Inflammatory macrophage (primary cell): ENCODE measurements at regions not wholly inside any gene's neighbourhood (a gene's known extent, or its start where the extent isn't known, plus 50 kb on each side); places are given as distances from the start of the nearest gene placed in this dataset.
"Not testable (repeated sequence)": the region's sequence is repeated elsewhere in the genome, so short reads cannot be mapped to it uniquely, and the experiment has no call there.

Experiments used
- DNase-seq, 2 donors: peaks; one replicate each; pipeline ENCODE4 v3.0.0-alpha.2; 2020 to 2022

DNA sequence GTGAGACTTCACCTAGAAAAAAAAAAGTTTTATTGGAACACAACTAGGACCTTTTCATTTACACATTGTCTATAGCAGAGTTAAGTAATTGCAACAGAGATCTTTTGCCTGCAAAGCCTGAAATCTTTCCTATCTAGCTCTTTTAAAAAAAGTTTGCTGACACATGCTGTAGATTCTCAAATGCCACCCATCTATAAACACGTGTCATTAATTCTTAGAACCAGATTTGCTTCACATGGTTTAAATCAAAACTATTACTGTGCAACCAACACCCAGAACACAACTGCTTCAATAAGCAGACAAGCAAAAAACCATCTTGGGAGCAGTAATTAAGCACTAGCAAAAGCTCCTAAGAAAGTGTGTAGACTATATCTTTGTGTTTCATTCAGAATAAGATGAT lies 55.0 kb downstream of the OXSM start:
- no peak for DNase-seq

DNA sequence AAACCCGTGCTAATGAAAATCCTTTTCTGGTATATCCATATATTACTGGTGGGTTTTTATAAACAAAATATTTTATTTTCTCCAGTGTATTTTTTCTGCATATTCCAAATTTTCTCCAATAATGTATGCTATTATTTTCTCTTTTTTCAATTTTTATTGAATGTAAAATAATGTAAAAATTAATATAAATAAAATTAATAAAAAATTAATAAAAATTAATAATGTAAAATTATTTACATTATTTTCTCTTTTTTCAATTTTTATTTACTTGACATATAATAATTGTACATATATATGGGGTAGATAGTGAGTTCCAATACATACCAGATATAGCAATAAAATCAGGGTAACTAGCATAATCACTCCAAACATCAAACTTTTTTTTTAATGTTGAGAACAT lies 56.4 kb downstream of the OXSM start:
- no peak for DNase-seq

DNA sequence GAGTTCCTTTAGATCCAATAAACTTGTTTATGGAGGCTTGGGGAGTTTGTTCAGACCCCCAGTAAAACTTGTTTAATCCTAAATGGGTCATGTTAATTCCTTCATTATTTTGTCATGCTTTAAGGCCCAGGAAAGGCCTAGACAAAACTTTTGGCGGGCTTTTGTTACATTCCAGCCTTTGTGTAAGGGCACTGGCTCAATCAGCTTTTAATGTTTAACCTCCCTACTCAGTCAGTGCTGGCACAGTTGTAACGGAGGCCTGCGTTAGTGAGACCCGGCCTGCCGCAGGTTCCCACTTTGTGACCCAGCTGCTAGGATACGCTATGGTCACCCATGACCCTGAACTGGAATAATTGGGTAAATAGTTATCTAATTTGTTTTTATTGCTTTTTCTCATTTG lies 59.2 kb downstream of the OXSM start:
- DNase-seq, result no peak

DNA sequence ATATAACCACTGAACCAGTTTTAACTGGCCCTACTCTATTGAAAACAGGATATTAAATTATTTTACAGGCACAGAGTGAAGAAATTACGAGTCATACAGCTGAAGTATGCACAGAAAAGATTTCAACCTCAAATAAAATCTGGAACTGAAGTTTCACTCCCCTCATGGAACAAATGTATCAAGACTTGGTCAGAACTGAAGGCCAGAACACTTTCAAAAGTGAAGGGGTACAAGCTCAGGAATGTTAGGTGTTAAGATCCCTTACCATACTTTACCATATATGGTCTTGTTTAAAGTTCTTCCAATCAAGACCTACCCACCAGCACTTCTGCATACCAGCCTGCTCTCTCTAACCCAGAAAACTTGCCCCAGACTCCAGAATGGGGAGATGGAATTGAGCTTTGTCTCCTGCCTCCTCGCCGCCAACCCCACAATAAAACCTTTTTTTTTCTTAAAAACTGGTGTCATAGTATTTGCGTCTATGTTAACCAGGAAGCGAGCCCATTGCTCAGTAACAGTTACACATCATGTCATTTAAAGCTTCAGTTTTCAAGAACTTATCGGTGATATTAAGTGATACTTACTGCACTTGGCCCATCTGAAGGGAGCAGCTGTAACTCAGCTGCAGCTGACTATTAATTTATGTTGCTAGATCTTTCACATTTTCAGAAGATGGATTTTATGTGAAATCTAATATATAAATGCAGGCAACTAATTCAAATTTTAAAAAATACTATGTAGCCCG lies 59.9 kb downstream of the OXSM start:
- no peak for DNase-seq

DNA sequence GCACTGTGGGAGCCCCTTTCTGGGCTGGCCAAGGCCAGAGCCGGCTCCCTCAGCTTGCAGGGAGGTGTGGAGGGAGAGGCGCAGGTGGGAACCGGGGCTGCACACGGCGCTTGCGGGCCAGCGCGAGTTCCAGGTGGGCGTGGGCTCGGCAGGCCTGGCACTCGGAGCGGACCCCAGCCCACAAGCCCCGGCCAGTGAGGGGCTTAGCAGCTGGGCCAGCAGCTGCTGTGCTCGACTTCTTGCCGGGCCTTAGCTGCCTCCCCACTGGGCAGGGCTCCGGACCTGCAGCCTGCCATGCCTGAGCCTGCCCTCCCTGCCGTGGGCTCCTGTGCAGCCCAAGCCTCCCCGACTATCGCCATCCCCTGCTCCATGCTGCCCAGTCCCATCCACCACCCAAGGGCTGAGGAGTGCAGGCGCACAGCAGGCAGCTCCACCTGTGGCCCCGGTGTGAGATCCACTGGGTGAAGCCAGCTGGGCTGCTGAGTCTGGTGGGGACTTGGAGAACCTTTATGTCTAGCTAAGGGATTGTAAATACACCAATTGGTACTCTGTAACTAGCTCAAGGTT lies 61.9 kb downstream of the OXSM start:
- DNase-seq, result not testable (repeated sequence)

DNA sequence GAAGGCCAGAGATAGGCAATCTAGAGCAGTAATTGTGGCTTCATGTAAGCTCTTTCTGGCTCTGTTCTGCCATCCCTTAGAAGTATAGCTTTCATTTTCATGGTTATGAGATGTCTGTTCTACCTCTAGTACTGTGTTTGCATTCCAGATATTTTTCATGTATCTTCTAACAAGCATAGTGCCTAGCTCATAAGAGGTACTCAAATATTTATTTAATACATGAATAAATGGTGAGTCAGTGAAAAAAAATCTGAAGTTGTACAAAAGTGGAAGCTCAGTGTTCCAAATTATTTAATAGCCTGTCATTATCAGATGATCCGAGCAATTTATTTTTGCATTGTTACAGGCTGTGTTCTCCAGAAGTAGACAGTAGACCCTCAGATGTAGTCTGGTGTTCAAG lies 64.3 kb downstream of the OXSM start:
- no peak for DNase-seq

DNA sequence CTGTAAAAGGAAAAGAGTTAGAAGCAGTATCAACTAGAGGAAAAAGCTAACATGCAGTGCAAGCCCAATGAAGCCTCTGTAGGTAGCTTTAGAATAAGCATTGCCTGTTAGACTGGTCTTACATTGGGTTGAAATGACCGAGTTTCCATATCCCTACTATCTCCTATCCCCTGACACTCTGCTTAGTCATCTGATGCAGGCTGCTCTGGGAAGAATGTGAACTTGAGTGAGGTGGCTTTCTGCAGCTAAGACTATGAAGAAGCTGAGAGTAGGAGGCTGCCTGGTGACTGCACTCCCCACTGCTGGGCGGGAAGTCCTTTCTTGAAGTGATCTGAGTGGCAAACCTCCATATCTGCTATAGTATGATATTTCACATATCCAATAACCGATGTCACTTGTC lies 64.7 kb downstream of the OXSM start:
- no peak for DNase-seq

DNA sequence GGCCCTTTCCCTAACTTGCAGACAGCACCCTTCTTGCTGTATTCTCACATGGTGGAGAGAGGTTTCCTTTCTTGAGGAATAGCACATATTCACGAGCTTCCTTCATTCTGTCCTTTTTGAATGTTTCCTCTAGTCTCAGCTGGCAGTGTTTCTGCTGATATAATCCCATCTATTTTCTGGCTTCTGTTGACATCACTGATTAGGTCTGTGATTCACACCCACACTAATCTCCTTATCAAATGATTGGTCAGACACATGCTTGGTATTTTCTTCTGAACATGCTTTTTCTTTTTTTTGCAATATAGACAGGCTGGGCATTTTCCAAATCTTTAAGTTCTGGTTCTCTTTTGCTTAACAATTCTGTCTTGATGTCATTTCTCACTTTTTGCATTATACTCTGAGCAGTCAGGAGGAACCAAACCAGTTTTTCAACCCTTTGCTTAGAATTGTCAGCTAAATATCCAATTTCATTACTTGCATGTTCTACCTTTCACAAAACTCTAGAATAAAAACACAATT lies 65.4 kb downstream of the OXSM start:
- DNase-seq, result no peak

DNA sequence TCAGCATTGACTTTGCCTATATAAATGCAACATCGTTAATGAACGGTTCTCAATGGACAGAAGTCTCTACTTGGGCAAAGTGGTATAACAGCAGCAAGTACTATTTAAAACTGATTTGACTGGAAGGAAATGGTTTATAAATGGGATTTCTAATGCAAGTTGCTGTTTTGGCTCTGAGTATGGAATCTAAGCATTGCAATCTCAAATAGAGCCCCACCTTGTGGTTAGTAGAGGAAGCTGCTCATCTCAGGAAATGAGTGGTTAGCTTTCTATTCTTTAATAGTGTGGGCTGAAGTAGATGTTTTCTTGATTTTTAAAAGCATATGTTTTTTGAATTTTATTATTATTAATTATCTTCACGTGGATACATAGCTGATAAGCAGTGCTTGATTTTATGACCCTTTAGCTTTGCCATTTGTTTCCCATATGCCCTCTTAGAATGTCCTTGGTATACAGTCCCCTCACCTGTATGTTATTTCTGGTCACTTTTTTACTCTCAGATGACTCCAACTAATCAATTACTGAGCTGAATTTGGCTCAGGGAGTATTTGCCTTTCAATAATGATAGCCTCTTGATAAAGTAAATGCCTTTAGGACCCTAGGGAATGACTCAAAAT lies 67.1 kb downstream of the OXSM start:
- DNase-seq, result peak; percentile 52 to 62

DNA sequence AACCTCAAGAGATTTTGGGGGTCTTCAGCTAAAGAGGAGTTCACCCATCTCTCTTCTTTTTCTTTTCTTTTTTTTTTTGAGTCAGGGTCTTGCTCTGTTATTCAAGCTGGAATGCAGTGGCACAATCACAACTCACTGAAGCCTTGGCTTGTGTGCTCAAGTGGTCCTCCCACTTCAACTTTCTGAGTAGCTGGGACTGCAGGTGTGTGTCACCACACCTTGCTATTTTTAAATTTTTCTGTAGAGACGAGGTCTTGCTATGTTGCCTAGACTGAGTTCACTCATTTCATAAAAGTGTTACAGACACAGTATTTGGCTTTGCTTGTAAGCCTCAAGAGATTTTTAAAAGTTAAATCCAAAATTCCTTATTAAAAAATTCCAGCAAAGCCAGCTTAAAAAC lies 71.7 kb downstream of the OXSM start:
- DNase-seq, result no peak

DNA sequence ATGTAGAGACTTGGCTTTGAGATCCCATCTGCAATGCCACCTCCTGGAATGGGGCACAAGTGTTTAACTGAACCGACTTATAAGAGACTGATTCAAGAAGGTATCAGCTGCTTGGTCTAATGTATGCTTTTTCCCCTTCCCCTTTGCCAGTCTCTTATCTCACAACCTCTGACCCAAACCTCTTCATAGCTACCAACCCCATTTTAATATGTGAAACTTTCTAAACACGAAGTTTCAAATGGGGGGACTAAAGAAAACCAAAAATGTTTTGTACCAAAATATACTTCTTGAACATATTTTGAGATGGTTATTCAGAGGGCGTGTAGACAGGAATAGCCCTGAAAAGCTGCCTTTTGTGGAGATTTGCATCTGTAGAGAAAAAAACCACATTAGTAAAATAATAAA lies 73.1 kb downstream of the OXSM start:
- no peak for DNase-seq

DNA sequence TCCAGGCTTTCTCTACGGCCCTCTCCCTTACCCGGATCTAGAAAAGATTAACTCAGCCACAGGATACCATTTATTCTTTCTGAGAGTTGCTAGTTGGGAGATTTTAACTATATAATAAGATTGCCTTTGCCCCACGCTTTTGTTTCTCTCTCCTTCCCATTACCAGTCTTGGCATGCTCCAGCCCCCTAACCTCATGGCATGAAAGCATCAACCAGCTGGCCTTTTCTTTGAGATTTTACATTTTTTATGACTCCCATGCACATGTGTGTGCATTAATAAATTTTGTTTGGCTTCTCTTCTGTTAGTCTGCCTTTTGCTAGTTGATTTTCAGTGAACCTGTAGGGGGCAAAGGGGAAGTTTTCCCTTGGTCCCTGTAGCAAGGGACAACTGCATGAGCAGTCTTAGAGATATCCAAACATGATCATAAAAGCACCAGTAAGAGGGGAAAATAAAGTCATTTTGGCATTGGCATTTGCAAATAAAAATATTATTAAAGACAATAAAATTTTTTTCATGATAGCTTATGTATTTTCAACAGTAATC lies 73.6 kb downstream of the OXSM start:
- DNase-seq, result no peak

DNA sequence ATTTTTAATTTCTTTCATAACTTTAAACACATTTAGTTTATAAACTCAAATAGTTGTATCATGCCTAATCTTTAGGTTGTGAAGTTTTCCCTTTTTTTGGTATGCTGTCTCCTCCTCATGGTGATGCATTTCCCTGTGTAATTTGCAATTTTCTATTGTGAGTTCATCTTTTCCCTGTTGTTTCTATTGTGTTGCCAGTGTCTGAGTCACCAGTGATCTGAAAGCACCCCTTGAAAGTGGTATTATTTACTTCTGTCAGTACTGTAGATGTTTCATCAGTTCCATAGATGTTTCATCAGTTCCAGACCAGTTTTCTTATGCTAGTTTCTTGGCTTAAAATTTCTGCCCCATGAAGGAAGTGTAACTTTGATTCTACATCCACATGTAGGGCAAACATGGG lies 80.6 kb downstream of the OXSM start:
- peak in 1 of 2 donors; percentile 7 for DNase-seq

DNA sequence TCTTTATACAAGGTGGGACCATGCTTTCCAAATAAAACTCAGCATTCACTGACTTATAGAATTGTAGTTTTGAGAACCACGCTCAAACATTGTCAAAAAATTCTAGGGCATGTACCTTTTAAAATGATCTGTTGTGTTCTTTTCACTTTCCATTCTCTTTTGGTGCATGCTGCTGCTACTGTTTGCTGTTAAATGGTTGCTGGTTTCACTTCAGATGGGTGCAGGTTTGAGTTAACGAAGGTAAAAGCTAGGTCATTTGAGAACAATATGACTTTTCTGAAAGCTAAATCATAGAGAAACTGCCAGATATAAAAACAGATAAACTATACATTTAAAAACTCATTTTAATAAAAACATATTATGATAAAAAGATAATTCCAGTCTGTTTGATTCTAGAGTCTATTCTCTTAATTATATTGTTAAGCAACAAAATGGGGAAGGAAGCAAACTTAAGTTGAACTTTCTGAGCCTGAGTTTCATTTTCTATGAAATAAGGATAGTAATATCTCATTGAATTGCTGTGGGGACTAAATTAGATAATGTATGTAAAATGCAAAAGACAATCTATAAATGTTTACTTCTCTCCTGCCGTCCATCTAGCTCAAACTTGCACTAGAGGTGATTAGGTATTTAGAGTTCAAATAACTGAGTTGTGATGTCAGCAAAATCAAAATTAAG lies 82.4 kb downstream of the OXSM start:
- DNase-seq, result no peak

DNA sequence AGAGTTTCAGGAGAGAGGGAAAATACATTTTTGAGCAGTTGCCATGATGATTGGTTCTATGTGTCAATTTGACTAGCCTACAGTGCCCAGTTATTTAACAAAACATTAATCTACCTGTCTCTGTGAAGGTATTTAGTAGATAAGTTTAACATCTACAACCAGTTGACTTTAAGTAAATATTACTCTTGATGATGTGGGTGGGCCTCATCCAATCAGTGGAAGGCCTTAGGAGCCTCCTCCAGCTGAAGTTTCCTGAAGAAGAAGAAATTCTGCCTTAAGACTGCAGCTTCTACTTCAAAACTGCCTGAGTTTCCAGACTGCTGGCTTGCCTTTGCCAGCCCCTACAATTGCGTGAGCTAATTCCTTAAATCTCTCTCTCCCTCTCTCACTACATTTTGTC lies 93.6 kb downstream of the OXSM start:
- DNase-seq, result no peak

DNA sequence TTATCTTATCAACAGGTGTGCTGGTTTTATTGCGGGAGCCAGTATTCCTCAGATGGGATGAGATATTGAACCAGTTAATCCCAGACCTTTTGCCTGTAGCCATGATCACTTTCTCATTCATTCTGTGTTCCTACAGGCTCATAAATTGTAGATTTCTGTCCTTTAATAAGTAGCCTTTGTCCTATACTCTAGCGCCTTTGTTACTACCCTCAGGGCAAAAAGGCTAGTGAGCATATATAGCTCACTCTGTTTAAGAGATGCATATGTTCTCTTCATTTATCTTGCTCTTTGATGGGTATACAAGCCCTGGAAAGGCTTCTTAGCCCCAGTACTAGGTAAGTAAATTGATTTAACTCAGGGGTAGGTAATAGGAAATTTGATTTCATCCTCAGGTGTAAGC lies 95.1 kb downstream of the OXSM start:
- no peak for DNase-seq

DNA sequence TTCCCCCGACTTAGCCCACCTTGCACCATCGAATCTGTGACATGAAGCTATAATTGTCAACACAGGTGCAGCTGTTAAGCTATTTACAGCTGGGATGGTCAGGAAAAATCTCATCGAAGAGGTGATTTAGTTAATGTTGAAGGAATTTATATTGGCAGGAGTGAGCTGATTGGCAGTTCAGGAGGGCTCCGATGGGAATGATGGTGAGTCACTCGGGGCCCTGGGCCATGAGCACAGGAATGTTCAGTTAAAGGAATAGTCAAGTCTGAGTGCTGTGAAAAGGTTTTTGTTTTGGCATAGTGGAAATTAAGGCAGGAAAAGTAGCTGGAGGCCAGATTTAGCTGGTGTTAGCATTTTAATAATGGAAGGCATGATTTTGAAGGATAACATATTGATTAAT lies 95.7 kb downstream of the OXSM start:
- DNase-seq, result no peak

DNA sequence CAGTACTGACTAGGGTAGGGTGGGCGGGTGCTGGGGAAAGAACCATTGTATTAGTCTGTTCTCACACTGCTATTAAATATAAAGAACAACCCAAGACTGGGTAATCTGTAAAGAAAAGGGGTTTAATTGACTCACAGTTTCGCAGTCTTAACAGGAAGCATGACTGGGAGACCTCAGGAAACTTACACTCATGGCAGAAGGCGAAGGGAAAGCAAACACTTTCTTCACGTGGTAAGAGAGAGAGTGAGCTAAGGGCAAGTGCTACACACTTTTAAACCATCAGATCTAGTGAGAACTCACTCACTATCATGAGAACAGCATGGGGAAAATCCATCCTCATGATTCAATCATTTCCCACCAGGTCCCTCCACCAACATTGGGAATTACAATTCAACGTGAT lies 98.0 kb downstream of the OXSM start:
- no peak for DNase-seq

DNA sequence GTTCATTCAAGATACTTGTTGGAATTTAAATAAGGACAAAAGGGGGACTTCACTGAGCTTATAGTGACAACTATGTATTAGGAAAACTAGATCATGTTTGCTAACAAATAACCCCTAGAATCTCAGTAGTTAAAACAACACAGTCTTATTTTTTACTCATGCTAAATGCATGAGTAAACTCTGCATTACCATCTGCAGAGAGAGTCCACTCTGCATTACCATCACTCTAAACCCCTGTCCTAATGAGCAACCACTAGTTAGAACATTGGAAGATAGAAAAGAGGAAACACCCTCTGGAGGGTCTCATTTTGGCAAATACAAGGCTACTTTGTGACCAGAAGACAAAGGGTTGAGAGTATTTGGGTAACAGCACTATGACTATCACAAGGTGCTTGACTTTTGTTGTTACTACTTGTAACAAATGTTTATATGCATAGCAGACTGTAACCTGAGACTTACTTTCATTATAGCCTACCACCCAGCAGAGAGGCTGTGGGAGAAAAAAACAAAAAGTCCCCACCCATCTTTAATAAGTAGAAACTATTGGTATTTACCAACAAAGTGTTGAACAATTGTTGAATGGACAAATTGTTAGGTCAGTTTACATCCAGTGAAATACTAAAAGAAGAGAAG lies 99.1 kb downstream of the OXSM start:
- no peak for DNase-seq

DNA sequence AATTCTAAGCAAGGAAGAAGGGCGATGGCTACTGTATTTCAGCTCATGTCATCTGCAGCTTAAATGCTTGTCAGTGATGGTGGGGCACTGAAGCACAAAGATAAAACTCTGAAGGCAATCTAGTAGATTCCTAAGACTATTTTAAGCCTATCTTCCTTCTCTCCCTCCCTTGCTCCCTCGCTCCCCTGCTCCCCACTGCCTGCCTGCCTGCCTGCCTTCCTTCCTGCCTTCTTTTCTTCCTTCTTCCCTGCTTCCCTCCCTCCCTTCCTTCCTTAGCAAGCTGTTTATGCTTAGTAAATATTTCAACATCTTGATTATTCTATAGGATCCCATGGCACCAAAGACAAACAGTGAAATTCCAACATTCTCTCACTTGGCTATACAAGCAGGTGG lies 99.6 kb downstream of the OXSM start:
- no peak for DNase-seq

DNA sequence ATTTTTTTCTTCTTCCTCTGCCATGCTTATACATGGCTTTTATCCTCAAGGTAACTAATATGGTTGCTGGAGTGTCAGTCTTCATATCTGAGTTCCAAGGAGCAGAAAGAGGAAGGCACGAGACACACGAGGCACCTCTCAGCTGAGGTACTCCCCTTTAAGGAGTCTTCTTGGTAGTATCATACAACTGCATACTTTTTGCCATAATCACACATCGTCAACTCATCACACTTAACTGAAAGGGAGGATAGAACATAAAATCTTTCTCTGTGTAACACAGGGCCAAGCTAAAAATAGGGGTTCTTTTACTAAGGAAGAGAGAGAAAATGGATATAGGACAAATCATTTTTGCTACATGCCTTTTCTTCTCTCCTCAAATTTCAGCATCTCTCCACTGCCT lies 104.2 kb downstream of the OXSM start:
- DNase-seq, result no peak

DNA sequence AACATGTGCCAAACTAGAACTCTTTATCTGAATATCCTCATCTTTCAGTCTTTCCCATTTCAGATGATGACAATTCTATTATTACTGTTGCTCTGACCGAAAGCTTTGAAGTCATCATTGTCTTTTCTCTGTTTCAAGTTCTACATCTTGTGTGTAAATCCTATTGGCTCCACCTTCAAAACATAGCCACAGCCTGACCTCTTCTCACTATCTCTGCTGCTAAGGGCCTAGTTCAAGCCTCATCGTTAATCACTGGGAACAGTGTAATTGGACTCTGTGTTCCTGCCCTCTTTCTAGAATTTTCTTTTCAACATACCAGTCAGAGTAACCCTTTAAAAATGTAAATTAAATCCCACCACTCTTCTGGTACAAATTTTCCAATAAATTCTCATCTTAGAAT lies 105.1 kb downstream of the OXSM start:
- DNase-seq, result no peak

DNA sequence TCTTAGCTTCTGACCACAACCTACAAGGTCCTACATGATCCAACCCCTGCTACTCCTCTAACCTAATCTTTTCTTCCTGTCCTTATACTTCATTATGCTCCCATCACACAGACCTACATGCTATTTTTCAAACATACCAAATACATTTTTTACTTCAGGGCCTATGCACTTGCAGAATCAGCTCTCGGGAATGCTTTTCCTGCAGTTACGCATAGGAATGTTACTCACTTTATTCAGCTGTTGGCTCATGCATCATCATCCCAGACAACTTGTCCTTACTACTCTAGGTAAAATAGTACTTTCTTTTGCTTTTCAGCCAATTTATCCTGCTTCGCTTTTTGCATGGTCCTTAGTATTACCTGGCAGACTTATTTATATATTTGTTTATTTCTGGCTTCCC lies 105.6 kb downstream of the OXSM start:
- no peak for DNase-seq
